ENCODE measurements at regions not wholly inside any gene's neighbourhood (a gene's known extent, or its start where the extent isn't known, plus 50 kb on each side); places are given as distances from the start of the nearest gene placed in this dataset.

DNA sequence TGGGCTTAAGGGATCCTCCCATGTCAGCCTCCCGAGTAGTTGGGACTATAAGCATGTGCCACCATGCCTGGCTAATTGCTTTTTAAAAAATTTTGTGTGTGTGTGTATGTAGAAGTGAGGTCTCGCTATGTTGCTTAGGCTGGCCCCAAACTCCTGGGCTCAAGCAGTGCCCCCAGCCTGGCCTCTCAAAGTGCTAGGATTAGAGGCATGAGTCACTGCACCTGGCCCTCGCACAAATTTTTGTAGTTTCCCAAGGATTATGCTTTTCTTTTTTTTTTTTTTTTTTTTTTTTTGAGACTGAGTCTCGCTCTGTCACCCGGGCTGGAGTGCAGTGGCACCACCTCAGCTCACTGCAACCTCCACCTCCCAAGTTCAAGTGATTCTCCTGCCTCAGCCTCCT is 144.4 kb upstream of the HNRNPU start:
- H2AFZ ChIP-seq (ENCODE audit: low read depth, low read length): no peak overlapping the region
- POLR2A ChIA-PET: no interaction called here
- no peak overlapping the region for H3K9ac ChIP-seq (replicated peaks; ENCODE audit: extremely low read depth, insufficient read depth, low read length)
- CTCF ChIA-PET: interaction anchor here (0.8 to 1.7 kb wide), 6 partner anchors 8 to 172 kb away, joined by 3 to 6 read pairs (median 4); no protein-coding TSS in a partner anchor
- dilution Hi-C loops (cut with MboI; ENCODE audit: extremely low pct_ligation_motif_present, low sequenced_read_pairs) (no loop called here), intact Hi-C loops (cut with micrococcal nuclease) (no loop called here)
- no TSS peak for BruUV-seq (replicated peaks)
- no peaks in the 10 kb centered on the region for H3K4me1 ChIP-seq (ENCODE audit: control insufficient read depth, extremely low read depth, insufficient read depth, low read length)
- no peaks in the 10 kb centered on the region for H3K27me3 ChIP-seq (ENCODE audit: control insufficient read depth in 2 of 2, insufficient read depth in 2 of 2, low read length in 2 of 2)
- H3K4me2 ChIP-seq (ENCODE audit: insufficient read depth, low read length): no peak overlapping the region
- no peak overlapping the region for H3K27ac ChIP-seq (ENCODE audit: insufficient read depth, low read depth, low read length)
- H3K79me2 ChIP-seq (ENCODE audit: control insufficient read depth, insufficient read depth, low read length): no peaks in the 10 kb centered on the region
- no peak for DNase-seq (ENCODE audit: low read depth, low spot score)
- FAIRE-seq: no peak
- no peaks in the 10 kb centered on the region for H3K9me3 ChIP-seq (replicated peaks; ENCODE audit: control insufficient read depth, insufficient read depth, low read length)
- H3K4me3 ChIP-seq (replicated peaks in 1 of 3; ENCODE audit: insufficient read depth in 1 of 3, low read depth in 1 of 3, low read length in 3 of 3): no peak overlapping the region
- TF ChIP-seq, protein P1, sequence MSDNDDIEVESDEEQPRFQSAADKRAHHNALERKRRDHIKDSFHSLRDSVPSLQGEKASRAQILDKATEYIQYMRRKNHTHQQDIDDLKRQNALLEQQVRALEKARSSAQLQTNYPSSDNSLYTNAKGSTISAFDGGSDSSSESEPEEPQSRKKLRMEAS (IDR thresholded peaks at IDR 0.05; ENCODE audit: insufficient read depth, insufficient read length): no peak
- TF ChIP-seq POLR2A (IDR thresholded peaks at IDR 0.05; ENCODE audit: low read depth, low read length) (no peak), EZH2 (IDR thresholded peaks at IDR 0.05; ENCODE audit: borderline replicate concordance, low read depth, low read length, severe bottlenecking) (no peak), MYC (IDR thresholded peaks at IDR 0.05; ENCODE audit: low read depth, low read length) (no peak), FOS (IDR thresholded peaks at IDR 0.05; ENCODE audit: borderline replicate concordance, insufficient read depth, low read length) (no peak), GATA2 (IDR thresholded peaks at IDR 0.05; ENCODE audit: insufficient read depth, insufficient read length, low read depth, low read length) (no peak)
- no peaks in the 10 kb centered on the region for H4K20me1 ChIP-seq (replicated peaks; ENCODE audit: control insufficient read depth, extremely low read depth, insufficient read depth, low read length)
- H3K36me3 ChIP-seq (ENCODE audit: control insufficient read depth in 2 of 2, extremely low read depth in 1 of 2, insufficient read depth in 2 of 2, low read length in 2 of 2): no peaks in the 10 kb centered on the region
- H3K9me1 ChIP-seq (replicated peaks; ENCODE audit: control insufficient read depth, extremely low read depth, insufficient read depth, low read length): no peaks in the 10 kb centered on the region

DNA sequence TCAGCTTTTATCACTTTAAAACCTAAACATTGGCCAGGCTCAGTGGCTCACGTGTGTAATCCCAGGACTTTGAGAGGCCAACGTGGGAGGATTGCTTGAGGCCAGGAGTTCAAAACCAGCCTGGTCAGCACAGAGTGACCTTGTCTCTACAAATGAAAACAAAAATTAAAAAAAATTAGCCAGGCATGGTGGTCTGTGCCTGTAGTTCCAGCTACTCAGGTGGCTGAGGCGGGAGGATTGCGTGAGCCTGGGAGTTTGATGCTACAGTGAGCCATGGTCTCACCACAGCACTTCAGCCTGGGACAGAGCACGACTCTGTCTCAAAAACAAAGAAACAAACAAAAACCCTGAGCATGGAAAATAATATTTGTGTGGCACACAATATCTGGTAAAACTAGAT is 143.5 kb upstream of the HNRNPU start:
- no peak for TF ChIP-seq POLR2AphosphoS5 (IDR thresholded peaks at IDR 0.05; ENCODE audit: insufficient read depth, low read depth, low read length)
- TF ChIP-seq, protein P1 (IDR thresholded peaks at IDR 0.05; ENCODE audit: insufficient read depth, insufficient read length): no peak
- no peak for TF ChIP-seq MYC (IDR thresholded peaks at IDR 0.05; ENCODE audit: low read depth, low read length)
- Histone ChIP-seq H3K27ac (ENCODE audit: insufficient read depth, low read depth, low read length) (no peak overlapping the region), H3K4me2 (ENCODE audit: insufficient read depth, low read length) (no peak overlapping the region), H3K36me3 (ENCODE audit: control insufficient read depth in 2 of 2, extremely low read depth in 1 of 2, insufficient read depth in 2 of 2, low read length in 2 of 2) (no peaks in the 10 kb centered on the region), H3K4me3 (replicated peaks in 1 of 3; ENCODE audit: insufficient read depth in 1 of 3, low read depth in 1 of 3, low read length in 3 of 3) (no peak overlapping the region), H3K9me3 (replicated peaks; ENCODE audit: control insufficient read depth, insufficient read depth, low read length) (no peaks in the 10 kb centered on the region), H3K4me1 (ENCODE audit: control insufficient read depth, extremely low read depth, insufficient read depth, low read length) (no peaks in the 10 kb centered on the region), H3K9me1 (replicated peaks; ENCODE audit: control insufficient read depth, extremely low read depth, insufficient read depth, low read length) (no peaks in the 10 kb centered on the region), H3K9ac (replicated peaks; ENCODE audit: extremely low read depth, insufficient read depth, low read length) (no peak overlapping the region), H4K20me1 (replicated peaks; ENCODE audit: control insufficient read depth, extremely low read depth, insufficient read depth, low read length) (no peaks in the 10 kb centered on the region), H3K27me3 (ENCODE audit: control insufficient read depth in 2 of 2, insufficient read depth in 2 of 2, low read length in 2 of 2) (no peaks in the 10 kb centered on the region), H2AFZ (ENCODE audit: low read depth, low read length) (no peak overlapping the region), H3K79me2 (ENCODE audit: control insufficient read depth, insufficient read depth, low read length) (no peaks in the 10 kb centered on the region)
- ChIA-PET POLR2A (interaction anchor here (0.7 kb wide), 1 partner anchor 361 kb away, joined by 7 read pairs; no protein-coding TSS in a partner anchor), CTCF (interaction anchor here (0.8 to 1.7 kb wide), 5 partner anchors 9 to 171 kb away, joined by 4 to 6 read pairs (median 4); no protein-coding TSS in a partner anchor)
- BruUV-seq (replicated peaks): no TSS peak
- DNase-seq (ENCODE audit: low read depth, low spot score) (no peak), FAIRE-seq (no peak)
- dilution Hi-C loops (cut with MboI; ENCODE audit: extremely low pct_ligation_motif_present, low sequenced_read_pairs) (no loop called here), intact Hi-C loops (cut with micrococcal nuclease) (no loop called here)
